Central memory CD8-positive, alpha-beta T cell (primary cell): ENCODE measurements at regions not wholly inside any gene's neighbourhood (a gene's known extent, or its start where the extent isn't known, plus 50 kb on each side); places are given as distances from the start of the nearest gene placed in this dataset.

Source experiments
- ATAC-seq: fragments of 150-1000 bp; cut with Tn5 transposase; replicated peaks from 2 replicates; pipeline ENCODE4 v1.10.0; 2022; ENCODE audit warnings: mild to moderate bottlenecking, moderate FRiP score, moderate number of reproducible peaks; ENCODE audit not compliant: poor library complexity, severe bottlenecking; ENCODE audit errors: extremely low read depth
- DNase-seq, 2 donors: peaks; one replicate each; pipeline ENCODE4 v3.0.0; 2021; ENCODE audit warnings: low spot score in 2 of 2
- H3K27ac Mint-ChIP-seq: one replicate; pipeline ENCODE4 v1.8.0; 2022; ENCODE audit warnings: low read depth, mild to moderate bottlenecking, moderate library complexity, mixed read lengths
- H3K27me3 Mint-ChIP-seq: one replicate; pipeline ENCODE4 v1.8.0; 2022; ENCODE audit warnings: mixed read lengths
- H3K36me3 Mint-ChIP-seq: one replicate; pipeline ENCODE4 v1.8.0; 2022; ENCODE audit warnings: mild to moderate bottlenecking, moderate library complexity, mixed read lengths; ENCODE audit not compliant: insufficient read depth
- H3K4me1 Mint-ChIP-seq: one replicate; pipeline ENCODE4 v1.8.0; 2022; ENCODE audit warnings: mixed read lengths
- H3K4me3 Mint-ChIP-seq: one replicate; pipeline ENCODE4 v1.8.0; 2022; ENCODE audit warnings: mild to moderate bottlenecking, moderate library complexity, mixed read lengths
- H3K9me3 Mint-ChIP-seq: one replicate; pipeline ENCODE4 v1.8.0; 2022; ENCODE audit warnings: mixed read lengths

GRCh38 chr1:207224666-207225065, 96.8 kb upstream of the CD55 start:
- ATAC-seq: no peak
- DNase-seq: no peak
- H3K4me1 Mint-ChIP-seq: no peaks in the 10 kb centered on the region
- no peaks in the 10 kb centered on the region for H3K36me3 Mint-ChIP-seq
- no peak overlapping the region for H3K27ac Mint-ChIP-seq
- H3K9me3 Mint-ChIP-seq: no peaks in the 10 kb centered on the region
- peaks cover 14% of the 10 kb centered on the region for H3K27me3 Mint-ChIP-seq
- H3K4me3 Mint-ChIP-seq: no peak overlapping the region

- no peaks in the 10 kb centered on the region for H3K9me3 Mint-ChIP-seq
- peaks cover 26% of the 10 kb centered on the region for H3K27me3 Mint-ChIP-seq
- H3K4me3 Mint-ChIP-seq: no peak overlapping the region
- H3K27ac Mint-ChIP-seq: no peak overlapping the region
- no peaks in the 10 kb centered on the region for H3K36me3 Mint-ChIP-seq
- ATAC-seq (no peak), DNase-seq (no peak)
- no peaks in the 10 kb centered on the region for H3K4me1 Mint-ChIP-seq
These were observed 94.3 kb upstream of the CD55 start for GRCh38 chr1:207227131-207227630.

GRCh38 chr1:207228987-207229386, 92.5 kb upstream of the CD55 start:
- DNase-seq: no peak
- Mint-ChIP-seq H3K4me3 (no peak overlapping the region), H3K4me1 (no peaks in the 10 kb centered on the region)

GRCh38 chr1:207230441-207230840, 91.0 kb upstream of the CD55 start:
- Mint-ChIP-seq H3K9me3 (no peaks in the 10 kb centered on the region), H3K4me1 (no peaks in the 10 kb centered on the region), H3K4me3 (no peak overlapping the region), H3K27ac (no peak overlapping the region), H3K27me3 (peaks cover 39% of the 10 kb centered on the region), H3K36me3 (no peaks in the 10 kb centered on the region)
- ATAC-seq (no peak), DNase-seq (no peak)

More at GRCh38 chr1:207228987-207229386, 92.5 kb upstream of the CD55 start:
- Mint-ChIP-seq H3K9me3 (no peaks in the 10 kb centered on the region), H3K27me3 (peaks cover 24% of the 10 kb centered on the region), H3K36me3 (no peaks in the 10 kb centered on the region), H3K27ac (no peak overlapping the region)
- ATAC-seq: no peak

- H3K27ac Mint-ChIP-seq: no peak overlapping the region
- H3K4me3 Mint-ChIP-seq: no peak overlapping the region
- ATAC-seq (no peak), DNase-seq (no peak)
- H3K9me3 Mint-ChIP-seq: no peaks in the 10 kb centered on the region
- H3K4me1 Mint-ChIP-seq: no peaks in the 10 kb centered on the region
- peaks cover 78% of the 10 kb centered on the region for H3K27me3 Mint-ChIP-seq
- no peaks in the 10 kb centered on the region for H3K36me3 Mint-ChIP-seq
These were observed 86.8 kb upstream of the CD55 start for GRCh38 chr1:207234690-207235089.

GRCh38 chr1:207239874-207240273, 81.6 kb upstream of the CD55 start:
- H3K27me3 Mint-ChIP-seq: peaks cover 59% of the 10 kb centered on the region
- no peaks in the 10 kb centered on the region for H3K36me3 Mint-ChIP-seq
- H3K9me3 Mint-ChIP-seq: no peaks in the 10 kb centered on the region
- ATAC-seq (no peak), DNase-seq (no peak)
- no peak overlapping the region for H3K4me3 Mint-ChIP-seq
- H3K4me1 Mint-ChIP-seq: no peaks in the 10 kb centered on the region
- H3K27ac Mint-ChIP-seq: no peak overlapping the region

GRCh38 chr1:207240325-207241101, 81.0 kb upstream of the CD55 start:
- Mint-ChIP-seq H3K27ac (no peak overlapping the region), H3K4me3 (no peak overlapping the region), H3K4me1 (no peaks in the 10 kb centered on the region), H3K36me3 (no peaks in the 10 kb centered on the region), H3K9me3 (no peaks in the 10 kb centered on the region), H3K27me3 (peaks cover 52% of the 10 kb centered on the region)
- ATAC-seq: no peak
- no peak for DNase-seq

GRCh38 chr1:207241164-207241934, 80.1 kb upstream of the CD55 start:
- Mint-ChIP-seq H3K27ac (no peak overlapping the region), H3K27me3 (peaks cover 44% of the 10 kb centered on the region), H3K4me1 (no peaks in the 10 kb centered on the region)

GRCh38 chr1:207243442-207244408, 77.8 kb upstream of the CD55 start:
- no peaks in the 10 kb centered on the region for H3K9me3 Mint-ChIP-seq
- no peaks in the 10 kb centered on the region for H3K36me3 Mint-ChIP-seq
- no peak for ATAC-seq
- no peaks in the 10 kb centered on the region for H3K4me1 Mint-ChIP-seq
- peaks cover 20% of the 10 kb centered on the region for H3K27me3 Mint-ChIP-seq
- no peak overlapping the region for H3K27ac Mint-ChIP-seq
- DNase-seq: no peak
- no peak overlapping the region for H3K4me3 Mint-ChIP-seq

More at GRCh38 chr1:207241164-207241934, 80.1 kb upstream of the CD55 start:
- ATAC-seq: no peak
- no peak for DNase-seq
- Mint-ChIP-seq H3K9me3 (no peaks in the 10 kb centered on the region), H3K36me3 (no peaks in the 10 kb centered on the region), H3K4me3 (no peak overlapping the region)

GRCh38 chr1:207244409-207244801, 77.1 kb upstream of the CD55 start:
- Mint-ChIP-seq H3K4me1 (no peaks in the 10 kb centered on the region), H3K4me3 (no peak overlapping the region), H3K9me3 (no peaks in the 10 kb centered on the region), H3K36me3 (no peaks in the 10 kb centered on the region), H3K27ac (no peak overlapping the region), H3K27me3 (peaks cover 14% of the 10 kb centered on the region)
- DNase-seq: no peak
- ATAC-seq: no peak

GRCh38 chr1:207245124-207245523, 76.4 kb upstream of the CD55 start:
- Mint-ChIP-seq H3K9me3 (no peaks in the 10 kb centered on the region), H3K36me3 (no peaks in the 10 kb centered on the region), H3K27ac (no peak overlapping the region), H3K27me3 (peaks cover 14% of the 10 kb centered on the region), H3K4me3 (no peak overlapping the region), H3K4me1 (no peaks in the 10 kb centered on the region)
- no peak for DNase-seq
- no peak for ATAC-seq

GRCh38 chr1:207248544-207249198, 72.8 kb upstream of the CD55 start:
- H3K4me1 Mint-ChIP-seq: no peaks in the 10 kb centered on the region

More at GRCh38 chr1:207248544-207249198, 72.8 kb upstream of the CD55 start:
- DNase-seq: no peak
- Mint-ChIP-seq H3K36me3 (no peaks in the 10 kb centered on the region), H3K27ac (no peak overlapping the region), H3K9me3 (no peaks in the 10 kb centered on the region), H3K27me3 (peaks cover 17% of the 10 kb centered on the region), H3K4me3 (no peak overlapping the region)
- ATAC-seq: no peak
